Femur (tissue), 1 donor: ENCODE measurements at regions not wholly inside any gene's neighbourhood (a gene's known extent, or its start where the extent isn't known, plus 50 kb on each side); places are given as distances from the start of the nearest gene placed in this dataset.
"Not testable (repeated sequence)": the region's sequence is repeated elsewhere in the genome, so short reads cannot be mapped to it uniquely, and the experiment has no call there.

Experiments
- DNase-seq: peaks from one replicate; pipeline ENCODE4 v3.0.0-alpha.2; 2017

- DNase-seq = peak; percentile 22
These were observed 1099.4 kb downstream of the TSPY10 start for GRCh38 chrY:10627116-10627515.

GRCh38 chrY:10648813-10649212, 1121.1 kb downstream of the TSPY10 start:
- not testable (repeated sequence) for DNase-seq

GRCh38 chrY:10657120-10657519, 1129.4 kb downstream of the TSPY10 start:
- DNase-seq = not testable (repeated sequence)

- DNase-seq = no peak
These were observed 1139.1 kb downstream of the TSPY10 start for GRCh38 chrY:10666785-10667184.

GRCh38 chrY:10686414-10686813, 1158.7 kb downstream of the TSPY10 start:
- DNase-seq = no peak
